HL-60 (cell line): ENCODE measurements at regions not wholly inside any gene's neighbourhood (a gene's known extent, or its start where the extent isn't known, plus 50 kb on each side); places are given as distances from the start of the nearest gene placed in this dataset.

Experiments
- DNase-seq, 2 experiments: peaks; one replicate each; pipeline ENCODE4 v3.0.0-alpha.2; 2010 to 2020; ENCODE audit warnings: low read depth in 1 of 2, low spot score in 1 of 2
- H3K27ac ChIP-seq: fragments of 250-450 bp; sonication (Bioruptor Pico); replicated peaks from 2 replicates; pipeline ENCODE4 v1.5.1; 2020; ENCODE audit warnings: mild to moderate bottlenecking, moderate library complexity
- H3K27me3 ChIP-seq: fragments of 250-450 bp; sonication (Bioruptor Pico); 2 replicates; pipeline ENCODE4 v1.5.1; 2021; ENCODE audit warnings: mild to moderate bottlenecking, moderate library complexity; ENCODE audit not compliant: insufficient read depth, poor library complexity, severe bottlenecking
- H3K4me3 ChIP-seq: replicated peaks from 2 replicates; pipeline ENCODE4 v1.5.1; 2011; ENCODE audit warnings: mild to moderate bottlenecking, control low read depth, low read length; ENCODE audit not compliant: insufficient read depth
- CTCF ChIP-seq: IDR thresholded peaks from one replicate; pipeline ENCODE4 v1.5.1; 2011; ENCODE audit warnings: low read length, control low read depth, inconsistent platforms; ENCODE audit not compliant: insufficient read depth
- GABPA ChIP-seq: IDR thresholded peaks from 2 replicates; pipeline ENCODE4 v1.6.1; 2012; ENCODE audit warnings: low read depth
- POLR2AphosphoS5 ChIP-seq: IDR thresholded peaks from 2 replicates; pipeline ENCODE4 v1.6.1; 2012; ENCODE audit warnings: low read depth
- REST ChIP-seq: IDR thresholded peaks from 2 replicates; pipeline ENCODE4 v1.6.1; 2012; ENCODE audit warnings: low read depth; ENCODE audit not compliant: insufficient replicate concordance
- SPI1 ChIP-seq: IDR thresholded peaks from 2 replicates; pipeline ENCODE4 v1.6.1; 2012; ENCODE audit warnings: low read depth, mild to moderate bottlenecking, borderline replicate concordance

GRCh38 chr3:117726776-117727175 lies 1017.2 kb downstream of the TUSC7 start:
- H3K27me3 ChIP-seq = no peaks in the 10 kb centered on the region
- no peak overlapping the region for H3K4me3 ChIP-seq
- TF ChIP-seq GABPA = no peak
- TF ChIP-seq SPI1 = no peak
- TF ChIP-seq REST = no peak
- TF ChIP-seq POLR2AphosphoS5 = no peak
- TF ChIP-seq CTCF = no peak
- DNase-seq = no peak
- no peak overlapping the region for H3K27ac ChIP-seq

- H3K27ac ChIP-seq = no peak overlapping the region
- DNase-seq = no peak
- H3K4me3 ChIP-seq = no peak overlapping the region
- TF ChIP-seq POLR2AphosphoS5 = no peak
- TF ChIP-seq REST = no peak
- no peak for TF ChIP-seq SPI1
- TF ChIP-seq CTCF = no peak
- no peak for TF ChIP-seq GABPA
- no peaks in the 10 kb centered on the region for H3K27me3 ChIP-seq
Measured at GRCh38 chr3:117728226-117728625, 1018.6 kb downstream of the TUSC7 start.

DNA sequence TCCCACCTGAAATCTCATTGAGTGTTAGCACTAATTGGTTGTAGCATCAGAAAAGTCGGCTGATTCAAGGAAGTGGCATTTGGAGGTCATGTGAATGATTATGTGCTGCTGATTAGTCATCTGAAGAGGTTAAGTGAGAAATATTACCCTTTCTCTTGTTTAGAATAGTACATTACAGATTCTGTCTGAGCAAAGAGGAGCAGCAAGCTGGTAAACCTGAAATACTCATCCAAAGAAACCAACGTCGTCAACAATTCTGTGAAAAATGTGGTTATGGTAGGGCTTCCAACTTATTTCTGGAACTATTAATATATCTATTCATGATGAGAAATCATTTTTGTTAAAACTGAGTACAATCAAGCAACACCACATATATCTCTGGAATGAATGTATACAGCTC lies 1024.9 kb downstream of the TUSC7 start:
- H3K27me3 ChIP-seq = no peaks in the 10 kb centered on the region
- TF ChIP-seq SPI1 (no peak), POLR2AphosphoS5 (no peak), REST (no peak)
- no peak overlapping the region for H3K27ac ChIP-seq
- DNase-seq = no peak
- no peak overlapping the region for H3K4me3 ChIP-seq

DNA sequence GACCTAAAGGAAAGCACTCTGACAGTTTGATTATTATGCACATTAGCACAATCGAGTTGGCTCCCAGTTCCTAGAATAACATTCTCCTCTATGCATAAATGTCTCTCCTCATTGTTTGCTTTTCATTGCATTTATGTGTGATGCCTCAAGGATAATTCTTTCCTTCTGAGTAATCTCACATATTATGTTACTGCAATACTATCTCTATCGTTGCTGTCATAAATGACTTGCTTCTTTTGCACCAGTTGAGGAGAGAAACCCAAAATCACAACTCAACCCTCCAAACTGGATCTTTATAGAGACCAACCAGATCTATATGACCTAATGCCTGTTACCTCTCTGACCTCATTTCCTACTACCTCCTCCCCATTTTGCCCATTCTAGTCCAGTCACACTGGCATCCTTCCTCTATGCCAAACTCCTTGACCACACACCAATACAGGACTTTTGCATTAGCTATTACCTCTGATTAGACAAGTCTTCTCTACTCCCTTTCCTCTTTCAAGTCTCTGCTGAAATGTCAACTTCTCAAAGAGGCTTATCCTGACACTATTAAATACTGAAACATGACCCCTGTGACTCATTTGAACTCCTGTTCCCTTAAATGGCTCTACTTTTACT lies 1026.0 kb downstream of the TUSC7 start:
- TF ChIP-seq REST (no peak), GABPA (no peak), POLR2AphosphoS5 (no peak), SPI1 (no peak), CTCF (no peak)
- no peak for DNase-seq
- Histone ChIP-seq H3K27ac (no peak overlapping the region), H3K4me3 (no peak overlapping the region), H3K27me3 (no peaks in the 10 kb centered on the region)
